BJ (cell line): ENCODE measurements at regions not wholly inside any gene's neighbourhood (a gene's known extent, or its start where the extent isn't known, plus 50 kb on each side); places are given as distances from the start of the nearest gene placed in this dataset.

Experiments
- CTCF ChIA-PET: fragments of 350-600 bp; formaldehyde crosslinking; extraction: SDS; loops from one replicate; lab custom pipeline; 2021; ENCODE audit warnings: antibody characterized with exemption, inconsistent platforms; lab: Yijun Ruan, JAX
- POLR2A ChIA-PET: fragments of 300-600 bp; sonication (Branson Sonifier 250); formaldehyde crosslinking; extraction: SDS; loops from one replicate; lab custom pipeline; 2021; ENCODE audit warnings: antibody characterized with exemption; lab: Charles Lee
- DNase-seq: peaks from one replicate; pipeline ENCODE4 v3.0.0-alpha.2; 2011; ENCODE audit warnings: low read depth
- H3K27me3 ChIP-seq: 2 replicates; pipeline ENCODE4 v1.6.0; 2011; ENCODE audit warnings: low read length; ENCODE audit not compliant: control insufficient read depth, insufficient read depth
- H3K36me3 ChIP-seq: 2 replicates; pipeline ENCODE4 v1.5.1; 2011; ENCODE audit warnings: low read length; ENCODE audit not compliant: control insufficient read depth, insufficient read depth
- H3K4me3 ChIP-seq: 2 replicates; pipeline ENCODE4 v1.5.1; 2011; ENCODE audit warnings: low read depth, mild to moderate bottlenecking, control low read depth, low read length
- CTCF ChIP-seq: IDR thresholded peaks from 2 replicates; pipeline ENCODE4 v1.5.1; 2011; ENCODE audit warnings: low read depth, mild to moderate bottlenecking, control low read depth, inconsistent platforms, low read length, moderate library complexity; ENCODE audit not compliant: insufficient read depth

DNA sequence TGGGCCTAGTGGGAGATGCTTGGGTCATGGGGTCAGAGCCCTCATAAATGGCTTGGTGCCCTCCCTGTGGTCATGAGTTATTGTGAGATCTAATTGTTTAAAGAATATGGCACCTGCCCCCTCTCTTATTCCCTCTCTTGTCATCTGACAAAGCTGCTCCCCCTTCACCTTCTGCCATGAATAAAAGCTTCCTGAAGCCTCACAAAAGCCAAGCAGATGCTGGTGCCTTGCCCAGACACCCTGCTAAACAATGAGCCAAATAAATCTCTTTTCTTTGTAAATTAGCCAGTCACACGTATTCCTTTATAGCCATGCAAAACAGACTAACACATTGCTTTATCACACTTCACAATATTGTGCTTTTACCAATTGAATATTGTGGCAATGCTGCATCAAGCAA lies 82.8 kb upstream of the PDE4D start:
- CTCF ChIA-PET: no interaction called here
- TF ChIP-seq CTCF: no peak
- POLR2A ChIA-PET: no interaction called here

DNA sequence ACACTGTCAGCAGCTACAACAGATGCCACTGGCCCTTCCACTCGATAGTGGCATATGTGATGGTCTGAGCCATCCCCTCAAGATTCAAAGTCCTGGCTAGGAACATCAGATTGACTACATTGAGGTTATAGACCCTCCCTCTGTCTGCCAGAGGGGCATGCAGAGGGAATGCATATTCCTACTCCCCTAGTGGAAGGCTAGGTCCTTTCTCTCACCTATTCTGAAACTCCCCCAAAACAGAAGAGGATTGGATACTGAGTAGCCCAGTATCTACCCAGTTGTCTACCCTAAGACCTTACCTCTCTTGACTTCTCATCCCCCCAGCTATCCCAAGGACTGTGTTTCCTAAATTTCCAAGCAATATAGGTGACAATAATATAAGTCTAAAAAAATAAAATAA lies 78.5 kb upstream of the PDE4D start:
- DNase-seq: no peak
- Histone ChIP-seq H3K27me3 (0 out of 2 replicates have a peak, but pooled peaks cover 2% of the 10 kb centered on the region), H3K4me3 (no peak overlapping the region), H3K36me3 (no peaks in the 10 kb centered on the region)
- ChIA-PET CTCF (interaction anchor here (0.9 kb wide), 1 partner anchor 24 kb away, joined by 3 read pairs; no protein-coding TSS in a partner anchor), POLR2A (no interaction called here)
- no peak for TF ChIP-seq CTCF

More for the DNA sequence above, 82.8 kb upstream of the PDE4D start:
- no peaks in the 10 kb centered on the region for H3K36me3 ChIP-seq
- no peak overlapping the region for H3K4me3 ChIP-seq
- 0 out of 2 replicates have a peak, but pooled peaks cover 2% of the 10 kb centered on the region for H3K27me3 ChIP-seq
- DNase-seq: no peak

DNA sequence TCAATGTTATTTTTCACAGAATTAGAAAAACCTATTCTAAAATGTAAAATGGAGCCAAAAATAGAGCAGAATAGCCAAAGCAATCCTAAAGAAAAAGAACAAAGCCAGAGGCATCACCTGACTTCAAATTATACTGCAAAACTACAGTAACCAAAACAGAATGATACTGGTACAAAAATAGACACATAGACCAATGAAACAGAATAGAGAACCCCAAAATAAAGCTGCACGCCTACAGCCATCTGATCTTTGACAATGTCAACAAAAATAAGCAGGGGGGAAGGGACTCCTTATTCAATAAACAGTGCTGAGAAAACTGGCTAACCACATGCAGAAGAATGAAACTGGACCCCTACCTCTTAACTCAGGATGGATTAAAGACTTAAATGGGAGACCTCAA lies 65.8 kb upstream of the PDE4D start:
- POLR2A ChIA-PET: no interaction called here
- no peaks in the 10 kb centered on the region for H3K36me3 ChIP-seq
- no peak for TF ChIP-seq CTCF
- no peaks in the 10 kb centered on the region for H3K27me3 ChIP-seq
- H3K4me3 ChIP-seq: no peak overlapping the region
- CTCF ChIA-PET: no interaction called here
- no peak for DNase-seq

DNA sequence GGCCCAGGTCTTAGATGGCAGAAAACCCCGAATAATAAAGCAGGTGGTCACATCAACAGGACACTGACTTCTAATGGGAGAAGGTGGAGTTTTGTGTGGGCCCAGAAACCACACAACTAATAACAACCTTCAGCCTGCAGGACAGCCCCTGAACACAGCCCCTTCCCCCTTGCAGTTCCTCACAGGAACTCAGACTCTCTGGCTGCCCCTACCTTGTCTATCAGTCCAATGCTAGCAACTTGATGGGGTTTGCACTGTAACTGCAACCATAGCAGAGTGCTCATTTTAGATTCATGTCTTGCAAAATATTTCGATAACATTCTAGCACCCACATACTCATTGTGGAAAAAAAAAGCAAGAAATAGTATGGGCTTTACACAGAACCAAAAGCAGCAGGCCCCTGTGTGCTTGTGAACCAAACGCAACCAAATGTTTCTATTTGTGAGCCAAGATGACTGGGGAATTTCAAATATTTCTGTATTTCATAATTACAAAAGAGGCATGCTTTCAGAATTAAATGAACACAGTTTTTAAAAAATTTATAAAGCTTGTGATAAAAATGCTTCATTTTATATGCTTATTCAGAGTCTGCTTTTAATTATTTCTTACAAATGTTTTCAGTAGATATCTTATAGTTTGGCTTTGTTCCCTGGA lies 62.7 kb upstream of the PDE4D start:
- ChIA-PET CTCF (no interaction called here), POLR2A (no interaction called here)
- no peak for TF ChIP-seq CTCF
- H3K27me3 ChIP-seq: no peaks in the 10 kb centered on the region
- H3K36me3 ChIP-seq: no peaks in the 10 kb centered on the region
- peak; percentile 30 for DNase-seq
- H3K4me3 ChIP-seq: no peak overlapping the region

DNA sequence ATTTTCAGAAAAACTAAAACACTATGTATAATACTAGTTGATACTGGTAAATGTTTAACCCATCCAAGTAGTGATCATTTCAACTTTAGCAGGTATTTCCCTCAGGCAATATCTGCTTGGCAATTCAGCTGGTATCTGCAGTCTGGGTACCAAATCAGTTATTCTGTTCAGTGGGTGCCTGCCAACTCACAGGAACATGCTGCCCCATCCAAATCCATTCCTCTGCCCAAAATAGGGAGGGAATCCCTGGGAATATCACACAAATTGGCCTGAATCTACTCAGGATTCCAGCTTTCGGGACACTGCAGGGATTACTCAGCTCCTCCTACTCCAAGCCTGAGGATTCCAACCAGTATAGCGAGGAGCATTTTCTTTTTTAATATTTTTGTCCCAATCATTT lies 61.7 kb upstream of the PDE4D start:
- no peaks in the 10 kb centered on the region for H3K36me3 ChIP-seq
- no peak for DNase-seq
- no peaks in the 10 kb centered on the region for H3K27me3 ChIP-seq
- H3K4me3 ChIP-seq: no peak overlapping the region
- no peak for TF ChIP-seq CTCF
- ChIA-PET POLR2A (no interaction called here), CTCF (no interaction called here)
